IPS-NIHi11 (cell line): ENCODE measurements at regions not wholly inside any gene's neighbourhood (a gene's known extent, or its start where the extent isn't known, plus 50 kb on each side); places are given as distances from the start of the nearest gene placed in this dataset.

Experiments
- DNase-seq: peaks from one replicate; pipeline ENCODE4 v3.0.0; 2012; ENCODE audit warnings: mixed read lengths, low spot score

GRCh38 chr3:194265996-194266964, 84.8 kb downstream of the CPN2 start:
- DNase-seq, result no peak

GRCh38 chr3:194267744-194268653, 83.1 kb downstream of the CPN2 start:
- DNase-seq, result no peak

GRCh38 chr3:194268654-194269512, 82.2 kb downstream of the CPN2 start:
- DNase-seq, result no peak

GRCh38 chr3:194269610-194270145, 81.5 kb downstream of the CPN2 start:
- DNase-seq, result peak; percentile 91

- no peak for DNase-seq
Measured at GRCh38 chr3:194270627-194271459, 80.3 kb downstream of the CPN2 start.

GRCh38 chr3:194271460-194272035, 79.6 kb downstream of the CPN2 start:
- DNase-seq, result no peak

GRCh38 chr3:194272221-194272620, 78.9 kb downstream of the CPN2 start:
- no peak for DNase-seq

GRCh38 chr3:194272861-194273742, 78.0 kb downstream of the CPN2 start:
- DNase-seq, result no peak

- DNase-seq, result no peak
Measured at GRCh38 chr3:194273743-194274310, 77.3 kb downstream of the CPN2 start.

GRCh38 chr3:194274424-194275085, 76.6 kb downstream of the CPN2 start:
- no peak for DNase-seq

GRCh38 chr3:194275291-194275690, 75.8 kb downstream of the CPN2 start:
- no peak for DNase-seq

- DNase-seq, result no peak
Measured at GRCh38 chr3:194275721-194276120, 75.4 kb downstream of the CPN2 start.

- no peak for DNase-seq
Measured at GRCh38 chr3:194276768-194277103, 74.4 kb downstream of the CPN2 start.

- DNase-seq, result peak; percentile 63
Measured at GRCh38 chr3:194277104-194277785, 73.9 kb downstream of the CPN2 start.

GRCh38 chr3:194277786-194278130, 73.4 kb downstream of the CPN2 start:
- DNase-seq, result peak; percentile 46

GRCh38 chr3:194278186-194278845, 72.8 kb downstream of the CPN2 start:
- DNase-seq, result no peak

GRCh38 chr3:194279101-194279500, 72.0 kb downstream of the CPN2 start:
- no peak for DNase-seq
